ENCODE measurements at regions not wholly inside any gene's neighbourhood (a gene's known extent, or its start where the extent isn't known, plus 50 kb on each side); places are given as distances from the start of the nearest gene placed in this dataset.
A peak's percentile ranks its signal among the peaks of the same experiment; 100 is the strongest.

DNA sequence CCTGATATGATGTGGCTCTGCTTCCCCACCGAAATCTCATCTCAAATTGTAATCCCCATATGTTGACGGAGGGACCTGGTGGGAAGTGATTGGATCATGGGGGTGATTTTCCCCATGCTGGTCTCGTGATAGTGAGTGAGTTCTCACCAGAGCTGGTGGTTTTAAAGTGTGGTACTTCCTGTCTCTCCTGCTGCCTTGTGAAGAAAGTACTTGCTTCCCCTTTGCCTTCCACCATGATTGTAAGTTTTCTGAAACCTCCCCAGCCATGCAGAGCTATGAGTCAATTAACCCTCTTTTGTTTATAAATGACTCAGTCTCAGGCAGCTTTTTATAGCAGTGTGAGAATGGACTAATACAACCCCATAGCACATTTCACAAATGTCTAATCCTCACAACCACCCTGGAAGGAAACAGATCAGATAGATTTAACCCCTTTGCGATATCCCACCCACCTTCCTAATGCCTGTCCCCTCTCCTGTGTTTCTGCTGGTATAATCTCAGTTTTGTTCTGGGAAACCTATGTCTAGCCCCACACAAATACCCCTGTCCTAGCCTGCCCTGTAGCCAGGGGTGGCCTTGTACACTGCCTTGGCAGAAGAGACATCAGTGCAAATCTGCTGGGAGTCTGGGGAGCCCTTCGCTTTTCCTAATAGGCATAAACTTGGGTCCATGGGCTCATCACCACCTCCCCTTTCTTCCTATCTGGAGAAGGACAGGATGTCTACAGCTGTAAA lies 157.0 kb upstream of the RAI14 start:
- TF ChIP-seq, protein P1, sequence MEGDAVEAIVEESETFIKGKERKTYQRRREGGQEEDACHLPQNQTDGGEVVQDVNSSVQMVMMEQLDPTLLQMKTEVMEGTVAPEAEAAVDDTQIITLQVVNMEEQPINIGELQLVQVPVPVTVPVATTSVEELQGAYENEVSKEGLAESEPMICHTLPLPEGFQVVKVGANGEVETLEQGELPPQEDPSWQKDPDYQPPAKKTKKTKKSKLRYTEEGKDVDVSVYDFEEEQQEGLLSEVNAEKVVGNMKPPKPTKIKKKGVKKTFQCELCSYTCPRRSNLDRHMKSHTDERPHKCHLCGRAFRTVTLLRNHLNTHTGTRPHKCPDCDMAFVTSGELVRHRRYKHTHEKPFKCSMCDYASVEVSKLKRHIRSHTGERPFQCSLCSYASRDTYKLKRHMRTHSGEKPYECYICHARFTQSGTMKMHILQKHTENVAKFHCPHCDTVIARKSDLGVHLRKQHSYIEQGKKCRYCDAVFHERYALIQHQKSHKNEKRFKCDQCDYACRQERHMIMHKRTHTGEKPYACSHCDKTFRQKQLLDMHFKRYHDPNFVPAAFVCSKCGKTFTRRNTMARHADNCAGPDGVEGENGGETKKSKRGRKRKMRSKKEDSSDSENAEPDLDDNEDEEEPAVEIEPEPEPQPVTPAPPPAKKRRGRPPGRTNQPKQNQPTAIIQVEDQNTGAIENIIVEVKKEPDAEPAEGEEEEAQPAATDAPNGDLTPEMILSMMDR (IDR thresholded peaks at IDR 0.05), result no peak
- Mint-ChIP-seq H3K36me3 (ENCODE audit: low read depth) (no peaks in the 10 kb centered on the region), H3K27me3 (peaks cover 11% of the 10 kb centered on the region), H3K27ac (peak overlapping the region; percentile 63), H3K9me3 (no peaks in the 10 kb centered on the region), H3K4me1 (ENCODE audit: low read depth) (peaks cover 12% of the 10 kb centered on the region), H3K4me3 (no peak overlapping the region)
- peak; percentile 38 for DNase-seq
- intact Hi-C loops (cut with micrococcal nuclease), result loop anchor here (10.0 kb wide), 1 partner anchor 506 kb away; no protein-coding TSS in a partner anchor
- ATAC-seq, result peak; percentile 96
- ChIA-PET POLR2A (interaction anchor here (1.0 kb wide), 1 partner anchor 35 kb away, joined by 4 read pairs; no protein-coding TSS in a partner anchor), CTCF (interaction anchor here (1.2 to 4.4 kb wide), 5 partner anchors 10 to 416 kb away, joined by 3 to 22 read pairs (median 5); no protein-coding TSS in a partner anchor)

DNA sequence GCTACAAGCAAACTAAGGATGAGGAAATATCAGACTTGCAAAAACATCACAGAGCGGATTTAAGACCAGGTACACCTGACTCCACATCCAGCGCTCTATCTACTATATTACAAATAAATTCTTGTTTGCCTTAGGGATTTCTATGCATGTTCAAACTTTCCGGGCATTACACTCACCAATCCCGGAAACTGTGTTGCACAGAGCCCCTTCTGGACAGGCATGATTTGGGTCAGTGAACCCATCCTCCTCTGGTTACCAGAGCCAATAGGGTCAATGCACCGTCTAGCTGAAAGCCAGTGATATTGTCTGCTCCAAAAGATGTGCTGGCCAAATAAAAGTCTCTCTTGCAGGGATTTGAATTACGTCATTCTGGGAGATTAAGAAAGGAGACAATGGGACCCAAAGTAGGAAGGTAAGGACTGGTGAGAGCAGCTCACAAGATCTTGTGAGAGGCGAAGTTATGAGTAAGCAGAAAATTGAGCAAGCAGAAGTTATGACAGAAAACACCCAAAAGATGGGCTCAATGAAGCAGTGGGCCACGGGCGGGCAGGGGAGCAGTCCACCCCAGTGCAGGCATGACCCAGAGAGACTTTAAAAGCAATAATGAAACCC lies 155.8 kb upstream of the RAI14 start:
- TF ChIP-seq, protein P1 (IDR thresholded peaks at IDR 0.05), result no peak
- Mint-ChIP-seq H3K27me3 (peaks cover 10% of the 10 kb centered on the region), H3K36me3 (ENCODE audit: low read depth) (no peaks in the 10 kb centered on the region), H3K4me1 (ENCODE audit: low read depth) (peaks cover 12% of the 10 kb centered on the region), H3K27ac (no peak overlapping the region), H3K4me3 (no peak overlapping the region), H3K9me3 (no peaks in the 10 kb centered on the region)
- intact Hi-C loops (cut with micrococcal nuclease), result no loop called here
- DNase-seq (no peak), ATAC-seq (no peak)
- POLR2A ChIA-PET, result no interaction called here
- CTCF ChIA-PET, result interaction anchor here (1.1 to 4.4 kb wide), 5 partner anchors 12 to 397 kb away, joined by 3 to 22 read pairs (median 5); no protein-coding TSS in a partner anchor

DNA sequence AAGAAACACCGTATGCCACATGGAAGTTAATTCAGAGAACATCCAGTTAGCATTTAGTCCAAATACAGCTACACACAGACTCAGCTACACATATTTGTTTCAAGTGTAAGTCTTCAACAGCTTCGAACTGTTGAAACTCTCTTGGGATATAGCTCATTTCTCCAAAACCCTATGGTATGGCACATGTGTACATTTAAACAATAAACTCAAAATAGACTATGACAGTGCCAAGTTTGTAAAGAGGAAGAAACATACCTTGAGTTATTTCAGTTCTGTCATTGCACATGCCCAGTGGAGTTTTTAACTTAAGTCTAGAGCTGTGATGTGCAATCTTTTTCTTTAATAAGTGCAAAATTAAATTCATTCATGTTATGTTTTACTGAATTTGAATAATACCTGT lies 155.1 kb upstream of the RAI14 start:
- DNase-seq (no peak), ATAC-seq (no peak)
- Mint-ChIP-seq H3K36me3 (ENCODE audit: low read depth) (no peaks in the 10 kb centered on the region), H3K27me3 (peaks cover 12% of the 10 kb centered on the region), H3K27ac (no peak overlapping the region), H3K4me1 (ENCODE audit: low read depth) (peaks cover 12% of the 10 kb centered on the region), H3K4me3 (no peak overlapping the region), H3K9me3 (no peaks in the 10 kb centered on the region)
- intact Hi-C loops (cut with micrococcal nuclease), result no loop called here
- ChIA-PET CTCF (interaction anchor here (1.1 to 4.4 kb wide), 5 partner anchors 12 to 397 kb away, joined by 3 to 22 read pairs (median 5); no protein-coding TSS in a partner anchor), POLR2A (no interaction called here)
- TF ChIP-seq, protein P1 (IDR thresholded peaks at IDR 0.05), result no peak

DNA sequence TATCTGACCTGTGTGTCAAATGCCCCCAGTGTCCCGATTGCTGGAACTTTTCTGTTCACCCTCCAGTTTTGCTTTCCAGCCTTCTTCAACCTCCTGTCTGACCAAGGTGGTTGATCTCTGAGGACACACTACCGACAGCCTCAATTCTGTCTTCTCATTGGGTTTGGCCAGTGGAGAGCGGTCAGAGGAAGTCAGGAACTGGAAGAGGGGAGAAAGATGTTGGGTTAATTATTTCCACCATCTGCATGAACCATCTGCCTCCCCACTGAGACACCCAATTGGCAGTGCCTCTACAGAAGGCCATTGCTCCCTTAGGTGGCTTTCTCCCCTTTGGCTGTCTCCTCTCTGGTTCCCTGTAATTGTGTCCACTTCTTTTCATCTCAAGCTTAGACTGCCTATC lies 154.3 kb upstream of the RAI14 start:
- ChIA-PET CTCF (interaction anchor here (2.1 to 4.4 kb wide), 2 partner anchors 16 to 22 kb away, joined by 6 to 22 read pairs; no protein-coding TSS in a partner anchor), POLR2A (no interaction called here)
- no peak overlapping the region for H3K4me3 Mint-ChIP-seq
- H3K27me3 Mint-ChIP-seq, result peaks cover 16% of the 10 kb centered on the region
- DNase-seq (no peak), ATAC-seq (no peak)
- no peaks in the 10 kb centered on the region for H3K36me3 Mint-ChIP-seq (ENCODE audit: low read depth)
- TF ChIP-seq, protein P1 (IDR thresholded peaks at IDR 0.05), result no peak
- H3K4me1 Mint-ChIP-seq (ENCODE audit: low read depth), result peaks cover 12% of the 10 kb centered on the region
- intact Hi-C loops (cut with micrococcal nuclease), result no loop called here
- no peak overlapping the region for H3K27ac Mint-ChIP-seq
- no peaks in the 10 kb centered on the region for H3K9me3 Mint-ChIP-seq

DNA sequence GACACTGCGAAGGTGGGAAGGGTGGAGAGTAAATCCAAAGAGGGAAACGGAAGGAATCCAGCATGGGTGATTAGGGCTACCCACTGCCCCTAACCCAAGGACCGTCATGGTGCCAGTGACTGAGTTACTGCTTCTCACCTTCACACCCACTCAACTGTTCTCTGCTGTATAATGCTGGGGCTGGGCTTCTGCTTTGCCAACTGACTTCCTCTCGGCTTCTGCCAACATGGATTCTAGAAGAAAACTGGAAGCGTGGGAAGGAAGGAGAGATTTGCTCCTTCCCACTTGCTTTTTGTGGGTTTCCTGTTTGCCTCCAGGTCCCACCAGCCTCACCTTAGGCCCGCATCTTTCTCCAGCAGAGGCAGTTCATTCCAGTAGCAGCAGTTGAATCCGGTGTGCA lies 153.5 kb upstream of the RAI14 start:
- ATAC-seq, result no peak
- H3K4me3 Mint-ChIP-seq, result no peak overlapping the region
- POLR2A ChIA-PET, result no interaction called here
- CTCF ChIA-PET, result interaction anchor here (2.1 to 4.4 kb wide), 2 partner anchors 17 to 21 kb away, joined by 6 to 22 read pairs; no protein-coding TSS in a partner anchor
- H3K27me3 Mint-ChIP-seq, result peaks cover 15% of the 10 kb centered on the region
- no peaks in the 10 kb centered on the region for H3K36me3 Mint-ChIP-seq (ENCODE audit: low read depth)
- H3K9me3 Mint-ChIP-seq, result no peaks in the 10 kb centered on the region
- peaks cover 12% of the 10 kb centered on the region for H3K4me1 Mint-ChIP-seq (ENCODE audit: low read depth)
- H3K27ac Mint-ChIP-seq, result no peak overlapping the region
- no peak for DNase-seq
- TF ChIP-seq, protein P1 (IDR thresholded peaks at IDR 0.05), result no peak
- intact Hi-C loops (cut with micrococcal nuclease), result no loop called here

All from activated CD8-positive, alpha-beta T cell treated with anti-CD3 and anti-CD28 coated beads for 36 hours (primary cell).